Testis (tissue), 2 donors: ENCODE measurements at regions not wholly inside any gene's neighbourhood (a gene's known extent, or its start where the extent isn't known, plus 50 kb on each side); places are given as distances from the start of the nearest gene placed in this dataset.

Source experiments
- POLR2A ChIP-seq: fragments of 450-650 bp; IDR thresholded peaks from one replicate; pipeline ENCODE4 v1.6.1; 2017; ENCODE audit warnings: antibody characterized with exemption, mild to moderate bottlenecking, moderate library complexity
- TF ChIP-seq, protein P1 (sequence below), 3 experiments: fragments of 450-650 bp in 2 of 3; fragments of 200-600 bp in 1 of 3; sonication (generic) in 1 of 3; IDR thresholded peaks; one replicate each; pipeline ENCODE4 v1.5.1; 2016 to 2019; ENCODE audit warnings: antibody characterized with exemption in 3 of 3, mild to moderate bottlenecking in 2 of 3, moderate library complexity in 1 of 3

GRCh38 chr2:6770006-6770405, 95.7 kb downstream of the CMPK2 start:
- no peak for TF ChIP-seq POLR2A
- TF ChIP-seq, protein P1, sequence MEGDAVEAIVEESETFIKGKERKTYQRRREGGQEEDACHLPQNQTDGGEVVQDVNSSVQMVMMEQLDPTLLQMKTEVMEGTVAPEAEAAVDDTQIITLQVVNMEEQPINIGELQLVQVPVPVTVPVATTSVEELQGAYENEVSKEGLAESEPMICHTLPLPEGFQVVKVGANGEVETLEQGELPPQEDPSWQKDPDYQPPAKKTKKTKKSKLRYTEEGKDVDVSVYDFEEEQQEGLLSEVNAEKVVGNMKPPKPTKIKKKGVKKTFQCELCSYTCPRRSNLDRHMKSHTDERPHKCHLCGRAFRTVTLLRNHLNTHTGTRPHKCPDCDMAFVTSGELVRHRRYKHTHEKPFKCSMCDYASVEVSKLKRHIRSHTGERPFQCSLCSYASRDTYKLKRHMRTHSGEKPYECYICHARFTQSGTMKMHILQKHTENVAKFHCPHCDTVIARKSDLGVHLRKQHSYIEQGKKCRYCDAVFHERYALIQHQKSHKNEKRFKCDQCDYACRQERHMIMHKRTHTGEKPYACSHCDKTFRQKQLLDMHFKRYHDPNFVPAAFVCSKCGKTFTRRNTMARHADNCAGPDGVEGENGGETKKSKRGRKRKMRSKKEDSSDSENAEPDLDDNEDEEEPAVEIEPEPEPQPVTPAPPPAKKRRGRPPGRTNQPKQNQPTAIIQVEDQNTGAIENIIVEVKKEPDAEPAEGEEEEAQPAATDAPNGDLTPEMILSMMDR (IDR thresholded peaks at IDR 0.05): no peak
